GM19099 (cell line): ENCODE measurements at regions not wholly inside any gene's neighbourhood (a gene's known extent, or its start where the extent isn't known, plus 50 kb on each side); places are given as distances from the start of the nearest gene placed in this dataset.

Experiments used
- POLR2A ChIP-seq: IDR thresholded peaks from 3 replicates; pipeline ENCODE4 v1.6.1; 2011; ENCODE audit warnings: low read depth; ENCODE audit not compliant: insufficient read length; ENCODE audit errors: extremely low read depth

- TF ChIP-seq POLR2A = no peak
Observed at GRCh38 chr13:24050796-24051715, 109.5 kb upstream of the SPATA13 start.

- no peak for TF ChIP-seq POLR2A
Observed at GRCh38 chr13:24052547-24053518, 107.7 kb upstream of the SPATA13 start.

- no peak for TF ChIP-seq POLR2A
Observed at GRCh38 chr13:24053519-24054251, 106.8 kb upstream of the SPATA13 start.

GRCh38 chr13:24056616-24057137 is 103.8 kb upstream of the SPATA13 start:
- TF ChIP-seq POLR2A = no peak

GRCh38 chr13:24060993-24061392 is 99.5 kb upstream of the SPATA13 start:
- no peak for TF ChIP-seq POLR2A

GRCh38 chr13:24063281-24063877 is 97.1 kb upstream of the SPATA13 start:
- no peak for TF ChIP-seq POLR2A

- TF ChIP-seq POLR2A = no peak
Observed at GRCh38 chr13:24064371-24064770, 96.1 kb upstream of the SPATA13 start.

- TF ChIP-seq POLR2A = no peak
Observed at GRCh38 chr13:24065176-24065575, 95.3 kb upstream of the SPATA13 start.

- no peak for TF ChIP-seq POLR2A
Observed at GRCh38 chr13:24066405-24067295, 93.9 kb upstream of the SPATA13 start.

- no peak for TF ChIP-seq POLR2A
Observed at GRCh38 chr13:24068472-24068871, 92.0 kb upstream of the SPATA13 start.

- no peak for TF ChIP-seq POLR2A
Observed at GRCh38 chr13:24071016-24071415, 89.5 kb upstream of the SPATA13 start.

GRCh38 chr13:24071423-24072075 is 89.0 kb upstream of the SPATA13 start:
- TF ChIP-seq POLR2A = no peak

- no peak for TF ChIP-seq POLR2A
Observed at GRCh38 chr13:24073657-24074056, 86.9 kb upstream of the SPATA13 start.
